ENCODE measurements at regions not wholly inside any gene's neighbourhood (a gene's known extent, or its start where the extent isn't known, plus 50 kb on each side); places are given as distances from the start of the nearest gene placed in this dataset.

GRCh38 chr12:107938446-107938845 is 163.9 kb downstream of the ASCL4 start:
- TF ChIP-seq CTCF (IDR thresholded peaks at IDR 0.05) (no peak), POLR2A (IDR thresholded peaks at IDR 0.05) (no peak)

Data from adrenal gland (tissue), 5 donors.